Activated T-cell treated with anti-CD3 and anti-CD28 coated beads for 1 hour (primary cell): ENCODE measurements at regions not wholly inside any gene's neighbourhood (a gene's known extent, or its start where the extent isn't known, plus 50 kb on each side); places are given as distances from the start of the nearest gene placed in this dataset.
A peak's percentile ranks its signal among the peaks of the same experiment; 100 is the strongest.
"Not testable (repeated sequence)": the region's sequence is repeated elsewhere in the genome, so short reads cannot be mapped to it uniquely, and the experiment has no call there.

Experiments used
- DNase-seq: peaks from one replicate; pipeline ENCODE4 v3.0.0-alpha.2; 2020; ENCODE audit warnings: low read depth

- DNase-seq = no peak
Measured at GRCh38 chr18:59848002-59848401, 51.8 kb upstream of the PMAIP1 start.

- not testable (repeated sequence) for DNase-seq
Measured at GRCh38 chr18:59847491-59847846, 52.3 kb upstream of the PMAIP1 start.

- DNase-seq = no peak
Measured at GRCh38 chr18:59846814-59847490, 52.8 kb upstream of the PMAIP1 start.

- no peak for DNase-seq
Measured at GRCh38 chr18:59842947-59843346, 56.8 kb upstream of the PMAIP1 start.

- DNase-seq = no peak
Measured at GRCh38 chr18:59839931-59840685, 59.7 kb upstream of the PMAIP1 start.

GRCh38 chr18:59839246-59839645 is 60.5 kb upstream of the PMAIP1 start:
- no peak for DNase-seq

- peak; percentile 18 for DNase-seq
Measured at GRCh38 chr18:59837586-59837985, 62.2 kb upstream of the PMAIP1 start.

GRCh38 chr18:59835605-59836379 is 64.0 kb upstream of the PMAIP1 start:
- DNase-seq = no peak

- no peak for DNase-seq
Measured at GRCh38 chr18:59834267-59834666, 65.5 kb upstream of the PMAIP1 start.

GRCh38 chr18:59833785-59834184 is 66.0 kb upstream of the PMAIP1 start:
- no peak for DNase-seq

GRCh38 chr18:59823596-59824195 is 76.1 kb upstream of the PMAIP1 start:
- no peak for DNase-seq

- no peak for DNase-seq
Measured at GRCh38 chr18:59822612-59823550, 76.9 kb upstream of the PMAIP1 start.

GRCh38 chr18:59821983-59822382 is 77.8 kb upstream of the PMAIP1 start:
- no peak for DNase-seq

GRCh38 chr18:59820663-59821062 is 79.1 kb upstream of the PMAIP1 start:
- no peak for DNase-seq

- no peak for DNase-seq
Measured at GRCh38 chr18:59818769-59819168, 81.0 kb upstream of the PMAIP1 start.

- DNase-seq = no peak
Measured at GRCh38 chr18:59814891-59815290, 84.9 kb upstream of the PMAIP1 start.

- DNase-seq = no peak
Measured at GRCh38 chr18:59813942-59814341, 85.9 kb upstream of the PMAIP1 start.

- DNase-seq = no peak
Measured at GRCh38 chr18:59810735-59811520, 88.9 kb upstream of the PMAIP1 start.

- no peak for DNase-seq
Measured at GRCh38 chr18:59810183-59810582, 89.6 kb upstream of the PMAIP1 start.

GRCh38 chr18:59802031-59802430 is 97.8 kb upstream of the PMAIP1 start:
- DNase-seq = no peak

GRCh38 chr18:59801576-59801975 is 98.2 kb upstream of the PMAIP1 start:
- DNase-seq = no peak
